ENCODE measurements at regions not wholly inside any gene's neighbourhood (a gene's known extent, or its start where the extent isn't known, plus 50 kb on each side); places are given as distances from the start of the nearest gene placed in this dataset.

DNA sequence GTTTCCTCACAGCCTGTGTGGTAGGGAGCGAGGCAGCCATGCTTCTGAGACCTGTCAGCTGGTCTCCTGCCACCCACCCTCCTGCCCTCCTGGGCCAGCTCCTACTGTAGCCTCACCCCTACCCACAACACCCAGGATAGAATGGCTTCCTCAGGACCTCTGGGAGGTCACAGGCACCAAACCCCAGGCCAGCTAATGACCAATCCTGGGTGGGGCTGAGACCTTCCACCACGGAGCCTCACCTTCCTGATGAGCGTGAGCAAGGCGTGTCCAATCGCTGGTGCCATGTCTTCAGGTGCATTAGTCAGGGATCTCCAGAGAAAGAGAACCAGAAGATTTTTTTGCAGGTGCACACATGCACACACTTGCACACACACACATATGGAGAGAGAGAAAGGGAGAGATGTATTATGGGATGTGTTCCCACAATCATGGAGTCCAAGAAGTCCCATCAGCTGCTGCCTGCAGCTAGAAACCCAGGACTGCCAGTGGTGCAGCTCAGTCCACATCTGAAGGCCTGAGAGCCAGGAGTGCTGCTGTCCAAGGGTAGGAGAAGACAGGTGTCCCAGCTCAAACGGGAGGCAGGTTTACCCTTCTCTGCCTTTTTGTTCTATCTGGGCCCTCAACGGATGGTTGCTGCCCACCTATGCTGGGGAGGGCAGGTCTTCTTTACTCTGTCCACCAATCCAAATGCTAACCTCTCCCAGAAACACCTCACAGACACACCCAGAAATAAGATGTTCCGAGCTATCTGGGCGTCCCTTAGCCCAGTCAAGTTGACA lies 70.4 kb upstream of the HDAC4 start:
- no peak overlapping the region for H2AFZ ChIP-seq (ENCODE audit: control insufficient read depth, low read depth, low read length)
- 19% methylated on average over 9 of the region's 9 CpGs for WGBS (ENCODE audit: insufficient coverage, insufficient replicate concordance, low lambda C conversion rate, missing lambda C conversion rate)
- H3K4me2 ChIP-seq (ENCODE audit: control insufficient read depth, insufficient read depth): no peak overlapping the region
- ChIA-PET POLR2A (no interaction called here), RAD21 (ENCODE audit: unreplicated experiment) (no interaction called here), SMC1A (ENCODE audit: uncharacterized antibody, unreplicated experiment) (no interaction called here), CTCF (no interaction called here)
- DNase-seq (ENCODE audit: low read depth, low spot score): no peak
- ATAC-seq: no peak
- H3K36me3 ChIP-seq (ENCODE audit: control insufficient read depth in 2 of 2, insufficient read depth in 2 of 2, low read length in 1 of 2): no peaks in the 10 kb centered on the region
- no peaks in the 10 kb centered on the region for H3K79me2 ChIP-seq (ENCODE audit: control insufficient read depth, insufficient read depth, low read length)
- H3K27me3 ChIP-seq (replicated peaks in 1 of 2; ENCODE audit: control insufficient read depth in 2 of 2, insufficient read depth in 2 of 2, low read length in 1 of 2): no peaks in the 10 kb centered on the region; a peak in 2 of 4 replicates
- no peak overlapping the region for H3K4me3 ChIP-seq
- H3K9ac ChIP-seq (ENCODE audit: control insufficient read depth, insufficient read depth, low read length): no peak overlapping the region
- H4K20me1 ChIP-seq (ENCODE audit: control insufficient read depth, insufficient read depth): no peaks in the 10 kb centered on the region
- in situ Hi-C loops (cut with MboI): no loop called here
- BruUV-seq (replicated peaks): no TSS peak
- no peak overlapping the region for H3K27ac ChIP-seq (ENCODE audit: control insufficient read depth, insufficient read depth)
- no peaks in the 10 kb centered on the region for H3K4me1 ChIP-seq (ENCODE audit: control insufficient read depth, insufficient read depth, low read length)
- H3K9me3 ChIP-seq (replicated peaks; ENCODE audit: control insufficient read depth, insufficient read depth, low read length): no peaks in the 10 kb centered on the region
- intact Hi-C loops (cut with micrococcal nuclease; ENCODE audit: unreplicated experiment): no loop called here
- no peak for TF ChIP-seq TARDBP (IDR thresholded peaks at IDR 0.05; ENCODE audit: borderline replicate concordance)
- no peak for TF ChIP-seq PAX5 (IDR thresholded peaks at IDR 0.05; ENCODE audit: borderline replicate concordance, low read depth, low read length)
- no peak for TF ChIP-seq ZNF24 (IDR thresholded peaks at IDR 0.05)
- no peak for TF ChIP-seq MEF2A (IDR thresholded peaks at IDR 0.05; ENCODE audit: insufficient read depth, low read depth, low read length)
- TF ChIP-seq, protein P1, sequence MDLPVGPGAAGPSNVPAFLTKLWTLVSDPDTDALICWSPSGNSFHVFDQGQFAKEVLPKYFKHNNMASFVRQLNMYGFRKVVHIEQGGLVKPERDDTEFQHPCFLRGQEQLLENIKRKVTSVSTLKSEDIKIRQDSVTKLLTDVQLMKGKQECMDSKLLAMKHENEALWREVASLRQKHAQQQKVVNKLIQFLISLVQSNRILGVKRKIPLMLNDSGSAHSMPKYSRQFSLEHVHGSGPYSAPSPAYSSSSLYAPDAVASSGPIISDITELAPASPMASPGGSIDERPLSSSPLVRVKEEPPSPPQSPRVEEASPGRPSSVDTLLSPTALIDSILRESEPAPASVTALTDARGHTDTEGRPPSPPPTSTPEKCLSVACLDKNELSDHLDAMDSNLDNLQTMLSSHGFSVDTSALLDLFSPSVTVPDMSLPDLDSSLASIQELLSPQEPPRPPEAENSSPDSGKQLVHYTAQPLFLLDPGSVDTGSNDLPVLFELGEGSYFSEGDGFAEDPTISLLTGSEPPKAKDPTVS (IDR thresholded peaks at IDR 0.05; ENCODE audit: low read depth, low read length): no peak
- no peak for TF ChIP-seq TCF3 (IDR thresholded peaks at IDR 0.05; ENCODE audit: borderline replicate concordance, insufficient read depth, low read depth, low read length)
- TF ChIP-seq NFXL1 (IDR thresholded peaks at IDR 0.05; ENCODE audit: borderline replicate concordance): no peak
- no peak for TF ChIP-seq STAT3 (IDR thresholded peaks at IDR 0.05; ENCODE audit: low read depth, low read length)
- TF ChIP-seq SMAD1 (IDR thresholded peaks at IDR 0.05; ENCODE audit: low read depth, partially characterized antibody): no peak
- TF ChIP-seq CREM (IDR thresholded peaks at IDR 0.05; ENCODE audit: low read depth): no peak
- TF ChIP-seq SREBF2 (IDR thresholded peaks at IDR 0.05; ENCODE audit: low read length): no peak
- TF ChIP-seq, protein P2, sequence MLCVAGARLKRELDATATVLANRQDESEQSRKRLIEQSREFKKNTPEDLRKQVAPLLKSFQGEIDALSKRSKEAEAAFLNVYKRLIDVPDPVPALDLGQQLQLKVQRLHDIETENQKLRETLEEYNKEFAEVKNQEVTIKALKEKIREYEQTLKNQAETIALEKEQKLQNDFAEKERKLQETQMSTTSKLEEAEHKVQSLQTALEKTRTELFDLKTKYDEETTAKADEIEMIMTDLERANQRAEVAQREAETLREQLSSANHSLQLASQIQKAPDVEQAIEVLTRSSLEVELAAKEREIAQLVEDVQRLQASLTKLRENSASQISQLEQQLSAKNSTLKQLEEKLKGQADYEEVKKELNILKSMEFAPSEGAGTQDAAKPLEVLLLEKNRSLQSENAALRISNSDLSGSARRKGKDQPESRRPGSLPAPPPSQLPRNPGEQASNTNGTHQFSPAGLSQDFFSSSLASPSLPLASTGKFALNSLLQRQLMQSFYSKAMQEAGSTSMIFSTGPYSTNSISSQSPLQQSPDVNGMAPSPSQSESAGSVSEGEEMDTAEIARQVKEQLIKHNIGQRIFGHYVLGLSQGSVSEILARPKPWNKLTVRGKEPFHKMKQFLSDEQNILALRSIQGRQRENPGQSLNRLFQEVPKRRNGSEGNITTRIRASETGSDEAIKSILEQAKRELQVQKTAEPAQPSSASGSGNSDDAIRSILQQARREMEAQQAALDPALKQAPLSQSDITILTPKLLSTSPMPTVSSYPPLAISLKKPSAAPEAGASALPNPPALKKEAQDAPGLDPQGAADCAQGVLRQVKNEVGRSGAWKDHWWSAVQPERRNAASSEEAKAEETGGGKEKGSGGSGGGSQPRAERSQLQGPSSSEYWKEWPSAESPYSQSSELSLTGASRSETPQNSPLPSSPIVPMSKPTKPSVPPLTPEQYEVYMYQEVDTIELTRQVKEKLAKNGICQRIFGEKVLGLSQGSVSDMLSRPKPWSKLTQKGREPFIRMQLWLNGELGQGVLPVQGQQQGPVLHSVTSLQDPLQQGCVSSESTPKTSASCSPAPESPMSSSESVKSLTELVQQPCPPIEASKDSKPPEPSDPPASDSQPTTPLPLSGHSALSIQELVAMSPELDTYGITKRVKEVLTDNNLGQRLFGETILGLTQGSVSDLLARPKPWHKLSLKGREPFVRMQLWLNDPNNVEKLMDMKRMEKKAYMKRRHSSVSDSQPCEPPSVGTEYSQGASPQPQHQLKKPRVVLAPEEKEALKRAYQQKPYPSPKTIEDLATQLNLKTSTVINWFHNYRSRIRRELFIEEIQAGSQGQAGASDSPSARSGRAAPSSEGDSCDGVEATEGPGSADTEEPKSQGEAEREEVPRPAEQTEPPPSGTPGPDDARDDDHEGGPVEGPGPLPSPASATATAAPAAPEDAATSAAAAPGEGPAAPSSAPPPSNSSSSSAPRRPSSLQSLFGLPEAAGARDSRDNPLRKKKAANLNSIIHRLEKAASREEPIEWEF (IDR thresholded peaks at IDR 0.05; ENCODE audit: insufficient replicate concordance, low read depth, low read length): no peak
- TF ChIP-seq HDAC6 (IDR thresholded peaks at IDR 0.05; ENCODE audit: unreplicated experiment): no peak
- TF ChIP-seq POLR2A (IDR thresholded peaks at IDR 0.05; ENCODE audit: low read depth, low read length): no peak
- TF ChIP-seq E4F1 (IDR thresholded peaks at IDR 0.05; ENCODE audit: borderline replicate concordance, partially characterized antibody): no peak
- no peak for FAIRE-seq

All from GM12878 (cell line).